Adrenal gland (tissue), 9 donors: ENCODE measurements at regions not wholly inside any gene's neighbourhood (a gene's known extent, or its start where the extent isn't known, plus 50 kb on each side); places are given as distances from the start of the nearest gene placed in this dataset.

ENCODE experiments used
- DNase-seq, 7 donors: peaks; one replicate each; pipeline ENCODE4 v3.0.0-alpha.2; 2019 to 2020
- H3K27ac ChIP-seq, 5 donors: fragments of 200-600 bp; sonication (generic) in 4 of 5; 1 replicate in 3 of 5; 2 replicates in 2 of 5; pipeline versions ENCODE4 v1.5.1 to v1.8.0; 2016 to 2020; ENCODE audit warnings: mild to moderate bottlenecking in 1 of 5
- H3K27me3 ChIP-seq: fragments of 200-600 bp; 2 replicates; pipeline ENCODE4 v1.8.0; 2021
- H3K36me3 ChIP-seq, 2 donors: fragments of 200-600 bp; replicated peaks in 1 of 2; 1 replicate in 1 of 2; 2 replicates in 1 of 2; pipeline versions ENCODE4 v1.5.1 to v1.8.0; 2018 to 2022
- H3K4me1 ChIP-seq, 2 donors: fragments of 200-600 bp; replicated peaks in 1 of 2; 1 replicate in 1 of 2; 2 replicates in 1 of 2; pipeline versions ENCODE4 v1.5.1 to v1.8.0; 2018 to 2021
- H3K4me3 ChIP-seq, 4 donors: fragments of 200-600 bp; sonication (generic) in 3 of 4; one replicate each; pipeline ENCODE4 v1.5.1; 2016 to 2018
- H3K9me3 ChIP-seq, 3 donors: fragments of 200-600 bp; sonication (generic) in 1 of 3; replicated peaks in 1 of 3; 1 replicate in 2 of 3; 2 replicates in 1 of 3; pipeline versions ENCODE4 v1.5.1 to v1.8.0; 2016 to 2021
- POLR2A ChIP-seq, 2 donors: fragments of 450-650 bp; IDR thresholded peaks; one replicate each; pipeline ENCODE4 v1.6.1; 2017; ENCODE audit warnings: antibody characterized with exemption in 2 of 2, mild to moderate bottlenecking in 2 of 2, moderate library complexity in 1 of 2
- WGBS, 4 donors: extraction: QIAGEN DNeasy Blood & Tissue Kit in 2 of 4; methylation state at CpG; one replicate each; pipeline versions ENCODE4 v1.1.5 to v1.1.7; 2013 to 2017; 5-methylcytosine and 5-hydroxymethylcytosine counted together
- intact Hi-C, 2 donors: fragments of 100-400 bp; cut with DNase I; formaldehyde crosslinking; loops; one replicate each; pipeline versions ENCODE4 v1.14.1 to v1.15.0; 2022 to 2023
- TF ChIP-seq, protein P1 (sequence below), 6 experiments: fragments of 450-650 bp in 4 of 6; fragments of 200-600 bp in 2 of 6; sonication (generic) in 1 of 6; IDR thresholded peaks; 1 replicate in 5 of 6; 2 replicates in 1 of 6; pipeline versions ENCODE4 v1.5.1 to v1.8.0; 2016 to 2021; ENCODE audit warnings: antibody characterized with exemption in 6 of 6, mild to moderate bottlenecking in 2 of 6, moderate library complexity in 1 of 6
- donor health status: healthy with polysubstance abuse.
- donor health status: Bipolar disorder and iron deficiency.
- donor health status: DM: yes; HTN: yes; CAD: no.
- donor health status: DM: no; HTN: no; CAD: no.
- donor health status: DM: no; HTN: no; CAD: no.

DNA sequence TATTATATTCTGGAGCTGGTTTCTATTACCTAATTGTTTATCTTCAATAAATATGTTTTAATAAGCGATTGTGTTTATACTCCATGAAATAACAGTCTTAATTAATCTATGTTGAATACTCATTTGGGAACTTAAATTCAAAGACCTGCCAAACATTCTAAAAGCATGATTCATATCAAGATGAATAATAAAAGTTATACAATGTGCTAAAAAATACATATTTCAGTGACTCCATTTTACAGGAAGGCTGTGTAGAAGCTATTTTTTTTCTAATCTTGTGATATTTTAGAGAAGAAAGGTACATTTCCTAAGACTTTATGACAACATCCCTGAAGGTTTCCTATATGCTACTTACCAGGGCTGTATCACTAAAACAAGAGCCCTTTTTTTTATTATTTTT, 417.9 kb downstream of the NFIB start:
- Histone ChIP-seq H3K36me3 (no peaks in the 10 kb centered on the region), H3K9me3 (no peaks in the 10 kb centered on the region), H3K4me3 (no peak overlapping the region), H3K4me1 (peaks cover 0 to 14% of the 10 kb centered on the region in 2 donors), H3K27me3 (no peaks in the 10 kb centered on the region), H3K27ac (no peak overlapping the region)
- no peak for DNase-seq
- 52 to 65% (median 62%) methylated on average over 1 of the region's 1 CpG for WGBS, 4 donors
- intact Hi-C loops, result no loop called here
- TF ChIP-seq, protein P1, sequence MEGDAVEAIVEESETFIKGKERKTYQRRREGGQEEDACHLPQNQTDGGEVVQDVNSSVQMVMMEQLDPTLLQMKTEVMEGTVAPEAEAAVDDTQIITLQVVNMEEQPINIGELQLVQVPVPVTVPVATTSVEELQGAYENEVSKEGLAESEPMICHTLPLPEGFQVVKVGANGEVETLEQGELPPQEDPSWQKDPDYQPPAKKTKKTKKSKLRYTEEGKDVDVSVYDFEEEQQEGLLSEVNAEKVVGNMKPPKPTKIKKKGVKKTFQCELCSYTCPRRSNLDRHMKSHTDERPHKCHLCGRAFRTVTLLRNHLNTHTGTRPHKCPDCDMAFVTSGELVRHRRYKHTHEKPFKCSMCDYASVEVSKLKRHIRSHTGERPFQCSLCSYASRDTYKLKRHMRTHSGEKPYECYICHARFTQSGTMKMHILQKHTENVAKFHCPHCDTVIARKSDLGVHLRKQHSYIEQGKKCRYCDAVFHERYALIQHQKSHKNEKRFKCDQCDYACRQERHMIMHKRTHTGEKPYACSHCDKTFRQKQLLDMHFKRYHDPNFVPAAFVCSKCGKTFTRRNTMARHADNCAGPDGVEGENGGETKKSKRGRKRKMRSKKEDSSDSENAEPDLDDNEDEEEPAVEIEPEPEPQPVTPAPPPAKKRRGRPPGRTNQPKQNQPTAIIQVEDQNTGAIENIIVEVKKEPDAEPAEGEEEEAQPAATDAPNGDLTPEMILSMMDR (IDR thresholded peaks at IDR 0.05), result no peak
- TF ChIP-seq POLR2A (IDR thresholded peaks at IDR 0.05), result no peak

DNA sequence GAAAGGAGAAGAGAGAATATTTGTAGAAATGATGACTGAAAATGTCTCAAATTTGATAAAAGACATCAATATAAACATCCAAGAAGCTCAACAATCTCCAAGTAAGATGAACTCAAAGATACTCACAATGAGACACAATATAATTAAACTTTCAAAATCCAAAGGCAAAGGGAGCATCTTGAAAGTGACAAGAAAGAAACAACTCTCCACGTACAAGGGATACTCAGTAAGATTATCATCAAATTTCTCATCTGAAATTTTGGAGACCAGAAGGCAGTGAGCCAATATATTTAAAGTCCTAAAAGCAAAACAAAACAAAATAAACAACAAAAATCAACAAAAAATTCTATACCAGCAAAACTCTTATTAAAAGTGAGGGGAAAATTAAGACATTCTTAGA, 428.7 kb downstream of the NFIB start:
- no peak overlapping the region for H3K4me3 ChIP-seq
- TF ChIP-seq POLR2A (IDR thresholded peaks at IDR 0.05), result no peak
- TF ChIP-seq, protein P1 (IDR thresholded peaks at IDR 0.05), result no peak
- H3K4me1 ChIP-seq, result no peaks in the 10 kb centered on the region
- no peaks in the 10 kb centered on the region for H3K36me3 ChIP-seq
- H3K27ac ChIP-seq, result no peak overlapping the region
- 82 to 89% (median 86%) methylated on average over 1 of the region's 1 CpG for WGBS, 4 donors
- H3K9me3 ChIP-seq, result peaks cover 0 to 11% (median 0%) of the 10 kb centered on the region in 3 donors
- intact Hi-C loops, result no loop called here
- DNase-seq, result no peak
- no peaks in the 10 kb centered on the region for H3K27me3 ChIP-seq

DNA sequence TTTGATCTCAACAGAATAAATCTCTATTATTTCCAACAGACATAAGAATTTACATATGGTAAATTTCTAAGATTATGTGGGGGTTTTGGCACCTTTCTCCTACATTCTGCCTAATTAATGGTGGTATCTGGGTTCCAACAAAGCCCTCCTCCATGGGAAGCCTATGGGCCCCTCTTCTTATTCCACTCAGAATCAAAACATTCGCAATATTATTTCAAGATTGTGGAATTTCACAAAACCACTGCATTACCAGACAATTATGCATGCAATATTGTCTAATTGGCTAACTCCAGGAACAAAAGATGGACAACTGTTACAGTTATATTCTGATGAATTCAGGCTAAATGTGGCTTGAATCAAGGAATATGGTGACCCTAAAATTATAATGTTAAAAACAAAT, 434.0 kb downstream of the NFIB start:
- no peaks in the 10 kb centered on the region for H3K4me1 ChIP-seq
- DNase-seq, result no peak
- H3K36me3 ChIP-seq, result no peaks in the 10 kb centered on the region
- intact Hi-C loops, result no loop called here
- peaks cover 0 to 5% (median 0%) of the 10 kb centered on the region in 3 donors for H3K9me3 ChIP-seq
- no peak for TF ChIP-seq POLR2A (IDR thresholded peaks at IDR 0.05)
- TF ChIP-seq, protein P1 (IDR thresholded peaks at IDR 0.05), result no peak
- H3K27ac ChIP-seq, result no peak overlapping the region
- 74 to 100% (median 86%) methylated on average over 1 of the region's 1 CpG for WGBS, 4 donors
- H3K27me3 ChIP-seq, result no peaks in the 10 kb centered on the region
- H3K4me3 ChIP-seq, result no peak overlapping the region

DNA sequence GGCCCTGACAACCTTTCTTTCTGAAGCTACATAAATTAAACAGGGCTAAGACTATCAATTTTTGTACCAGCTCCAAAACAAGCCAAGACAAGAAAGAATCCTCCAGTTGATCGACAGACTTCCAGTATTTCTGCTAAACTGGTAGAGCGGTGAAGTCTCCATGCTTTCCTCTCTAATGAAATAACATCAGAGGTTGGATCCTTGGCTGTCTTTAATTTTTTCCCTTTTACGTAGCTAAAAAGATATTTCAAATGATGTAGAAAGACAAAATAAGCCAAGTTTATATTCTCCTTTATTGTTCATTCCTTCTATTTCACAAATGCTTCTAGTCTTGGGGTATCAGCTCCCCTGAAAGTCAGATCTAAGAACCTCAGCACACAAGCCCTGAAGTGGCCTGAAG, 434.9 kb downstream of the NFIB start:
- Histone ChIP-seq H3K36me3 (no peaks in the 10 kb centered on the region), H3K4me3 (no peak overlapping the region), H3K27me3 (no peaks in the 10 kb centered on the region), H3K9me3 (no peaks in the 10 kb centered on the region), H3K27ac (no peak overlapping the region), H3K4me1 (no peaks in the 10 kb centered on the region)
- 80 to 89% (median 85%) methylated on average over 3 of the region's 3 CpGs for WGBS, 4 donors
- DNase-seq, result no peak
- TF ChIP-seq, protein P1 (IDR thresholded peaks at IDR 0.05), result no peak
- TF ChIP-seq POLR2A (IDR thresholded peaks at IDR 0.05), result no peak
- intact Hi-C loops, result no loop called here
